ENCODE measurements at regions not wholly inside any gene's neighbourhood (a gene's known extent, or its start where the extent isn't known, plus 50 kb on each side); places are given as distances from the start of the nearest gene placed in this dataset.
"Not testable (repeated sequence)": the region's sequence is repeated elsewhere in the genome, so short reads cannot be mapped to it uniquely, and the experiment has no call there.

- DNase-seq (ENCODE audit: low spot score): no peak
Measured at GRCh38 chr17:53633856-53634255, 188.9 kb upstream of the KIF2B start.

DNA sequence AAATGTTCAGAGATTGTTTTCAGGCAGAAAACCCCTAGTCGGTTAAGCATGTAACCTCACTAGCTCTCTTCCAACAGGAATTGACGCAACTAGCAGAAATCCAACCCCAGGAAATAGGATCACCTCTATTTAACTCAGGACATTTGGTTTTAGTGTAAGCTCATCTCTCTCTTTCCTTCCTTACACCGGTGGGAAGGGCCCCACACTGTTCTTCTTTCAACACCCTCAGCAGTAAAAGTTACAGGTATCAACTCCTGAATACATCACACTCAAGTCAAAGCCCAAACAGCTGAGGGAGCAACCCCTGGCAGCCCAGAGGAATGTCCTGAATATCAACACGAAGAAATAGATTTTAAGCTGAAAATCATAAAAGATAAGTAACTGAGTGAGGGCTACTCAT lies 191.2 kb upstream of the KIF2B start:
- DNase-seq (ENCODE audit: low spot score): no peak

DNA sequence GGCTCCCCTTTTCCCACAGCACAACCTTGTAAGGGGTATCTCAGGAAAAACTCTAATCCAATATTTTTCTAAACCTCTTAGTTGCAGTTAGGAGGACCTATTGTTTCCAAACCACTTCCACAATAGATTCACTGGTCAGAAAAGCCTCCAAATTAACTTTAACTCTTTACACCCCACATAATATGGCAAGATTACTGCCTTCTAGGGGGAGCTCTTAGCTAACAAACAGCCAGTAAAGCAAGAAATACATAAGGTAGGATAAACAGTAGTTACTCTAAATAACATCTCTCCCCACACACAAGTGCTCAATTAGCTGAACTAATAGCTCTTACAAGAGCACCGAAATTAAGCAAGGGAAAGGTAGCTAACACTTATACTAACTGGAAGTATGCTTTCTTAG lies 192.1 kb upstream of the KIF2B start:
- DNase-seq (ENCODE audit: low spot score): no peak

GRCh38 chr17:53630115-53630514 lies 192.6 kb upstream of the KIF2B start:
- no peak for DNase-seq (ENCODE audit: low spot score)

DNA sequence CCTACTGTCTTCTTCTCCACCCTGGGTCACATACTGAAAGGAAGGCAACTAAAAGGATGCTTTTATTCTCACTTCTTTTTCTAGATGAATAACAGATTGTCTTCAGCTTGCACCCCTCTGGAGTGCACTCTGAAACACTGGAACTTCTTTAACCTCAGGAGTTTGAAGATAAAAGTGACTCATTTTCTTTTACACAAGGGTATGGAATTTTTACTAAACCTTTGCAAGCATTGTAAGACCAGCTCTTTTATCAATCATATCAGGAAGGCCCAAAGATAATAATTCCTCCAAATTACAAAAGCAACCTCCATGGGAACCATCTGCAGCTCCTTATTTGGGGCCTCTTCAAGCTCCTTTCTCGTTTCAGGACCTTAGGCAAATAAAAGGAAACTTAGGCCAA lies 193.5 kb upstream of the KIF2B start:
- DNase-seq (ENCODE audit: low spot score): no peak

GRCh38 chr17:53628011-53628410 lies 194.7 kb upstream of the KIF2B start:
- no peak for DNase-seq (ENCODE audit: low spot score)

DNA sequence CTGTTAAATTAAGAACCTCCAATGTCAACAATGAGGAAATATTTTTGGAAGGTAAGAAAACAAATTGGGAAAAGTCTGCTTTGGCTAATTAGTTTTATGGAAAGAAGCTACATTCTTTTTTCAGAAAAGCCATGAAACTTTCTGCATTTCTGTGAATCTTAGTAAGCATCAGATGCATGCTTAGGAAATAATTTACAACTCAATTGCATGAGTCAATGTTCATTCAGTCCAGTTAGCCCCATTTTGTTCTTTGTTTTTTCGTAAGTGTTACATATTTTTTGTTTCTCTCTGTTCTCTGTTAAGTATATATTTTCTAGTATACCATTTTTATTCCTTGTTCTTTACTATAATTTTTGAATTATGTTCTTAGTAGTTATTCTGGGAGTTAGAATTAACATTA lies 195.2 kb upstream of the KIF2B start:
- DNase-seq (ENCODE audit: low spot score): no peak

- DNase-seq (ENCODE audit: low spot score): no peak
Measured at GRCh38 chr17:53626286-53626685, 196.4 kb upstream of the KIF2B start.

GRCh38 chr17:53619025-53619424 lies 203.7 kb upstream of the KIF2B start:
- DNase-seq (ENCODE audit: low spot score): no peak

GRCh38 chr17:53608208-53608607 lies 214.5 kb upstream of the KIF2B start:
- not testable (repeated sequence) for DNase-seq (ENCODE audit: low spot score)

GRCh38 chr17:53607475-53607874 lies 215.3 kb upstream of the KIF2B start:
- no peak for DNase-seq (ENCODE audit: low spot score)

DNA sequence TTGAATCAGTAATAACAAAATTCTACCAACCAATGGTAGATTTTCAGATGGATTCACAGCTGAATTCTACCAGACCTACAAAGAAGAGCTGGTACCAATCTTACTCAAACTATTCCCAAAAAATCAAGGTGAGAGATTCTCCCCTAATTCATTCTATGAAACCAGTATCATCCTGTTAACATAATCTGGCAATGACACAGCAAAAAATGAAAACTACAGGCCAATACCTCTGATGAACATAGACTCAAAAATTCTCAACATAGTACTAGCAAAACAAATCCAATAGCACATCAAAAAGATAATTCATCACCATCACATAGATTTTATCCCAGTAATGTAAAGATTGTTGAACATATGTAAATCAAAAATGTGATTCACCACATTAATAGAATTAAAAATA lies 234.4 kb upstream of the KIF2B start:
- DNase-seq (ENCODE audit: low spot score): no peak

- DNase-seq (ENCODE audit: low spot score): no peak
Measured at GRCh38 chr17:53574038-53574437, 248.7 kb upstream of the KIF2B start.

GRCh38 chr17:53571342-53571741 lies 251.4 kb upstream of the KIF2B start:
- DNase-seq (ENCODE audit: low spot score): no peak

DNA sequence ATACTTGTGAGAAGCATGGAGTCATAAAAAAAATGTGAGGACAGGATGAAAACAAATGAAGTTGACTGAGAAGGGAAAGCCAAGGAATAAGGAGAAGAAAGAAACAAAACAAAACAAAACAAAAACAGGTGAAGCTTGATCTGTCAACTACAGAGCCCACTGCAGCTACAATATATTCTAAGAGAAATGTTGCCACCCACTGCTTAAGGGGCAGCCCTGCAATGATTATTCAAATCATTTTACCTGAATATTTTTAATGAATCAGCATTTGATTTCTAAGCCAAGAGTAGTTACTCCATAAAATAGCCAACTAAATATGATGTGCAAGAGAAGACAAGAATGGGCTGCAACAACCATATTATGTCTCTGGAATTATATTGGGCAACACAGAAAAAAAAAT lies 252.0 kb upstream of the KIF2B start:
- no peak for DNase-seq (ENCODE audit: low spot score)

DNA sequence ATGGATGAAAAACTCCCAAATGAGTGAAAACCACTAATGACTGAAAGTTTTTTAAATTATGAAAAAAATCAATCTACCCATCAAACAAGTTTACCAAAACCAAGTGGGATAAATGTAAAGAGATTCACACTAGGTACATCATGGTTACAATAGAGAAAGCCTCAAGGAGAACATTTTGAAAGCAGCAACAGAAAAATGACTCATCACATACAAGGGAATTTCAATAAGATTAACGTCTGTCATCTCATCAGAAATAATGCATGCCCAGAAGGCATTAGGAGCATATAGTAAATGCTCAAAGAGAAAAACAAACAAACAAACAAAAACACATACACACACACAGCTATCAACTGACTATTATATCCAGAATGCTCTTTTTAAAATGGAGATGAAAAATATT lies 261.8 kb upstream of the KIF2B start:
- DNase-seq (ENCODE audit: low spot score): no peak

DNA sequence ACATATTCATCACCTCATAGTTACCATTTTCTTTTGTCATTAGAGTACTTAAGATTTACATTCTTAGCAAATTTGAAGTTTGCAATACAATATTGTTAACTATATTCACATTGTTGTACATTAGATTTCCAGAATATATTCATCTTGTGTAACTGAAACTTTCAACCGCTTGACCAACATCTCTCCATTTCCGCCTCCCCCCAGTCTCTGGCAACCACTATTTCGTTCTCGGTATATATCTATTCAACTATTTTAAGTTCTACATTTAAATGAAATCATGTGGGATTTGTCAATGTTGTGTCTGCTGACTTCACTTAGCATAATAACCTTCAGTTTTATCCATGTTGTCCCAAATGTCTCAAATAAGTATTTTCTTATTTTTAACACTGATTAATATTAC lies 274.5 kb upstream of the KIF2B start:
- no peak for DNase-seq (ENCODE audit: low spot score)

DNA sequence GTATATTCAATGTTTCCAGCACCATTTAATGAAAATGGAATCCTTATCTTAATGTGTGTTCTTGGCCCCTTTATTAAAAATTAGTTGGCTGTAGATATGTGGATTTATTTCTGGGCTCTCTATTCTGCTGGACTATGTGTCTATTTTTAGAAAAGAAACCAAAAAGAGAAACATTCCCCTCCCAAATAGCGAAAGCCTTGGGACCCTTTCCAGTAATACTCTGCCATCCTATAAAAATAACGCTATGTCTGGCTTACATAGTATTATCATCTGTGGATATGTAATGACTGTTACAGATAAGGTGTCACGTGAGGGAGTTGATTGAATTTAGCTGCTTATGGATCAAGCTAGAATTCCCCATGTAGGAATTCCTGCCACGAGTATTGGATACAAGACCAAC lies 279.3 kb upstream of the KIF2B start:
- no peak for DNase-seq (ENCODE audit: low spot score)

GRCh38 chr17:53538129-53538617 lies 284.6 kb upstream of the KIF2B start:
- DNase-seq (ENCODE audit: low spot score): no peak

DNA sequence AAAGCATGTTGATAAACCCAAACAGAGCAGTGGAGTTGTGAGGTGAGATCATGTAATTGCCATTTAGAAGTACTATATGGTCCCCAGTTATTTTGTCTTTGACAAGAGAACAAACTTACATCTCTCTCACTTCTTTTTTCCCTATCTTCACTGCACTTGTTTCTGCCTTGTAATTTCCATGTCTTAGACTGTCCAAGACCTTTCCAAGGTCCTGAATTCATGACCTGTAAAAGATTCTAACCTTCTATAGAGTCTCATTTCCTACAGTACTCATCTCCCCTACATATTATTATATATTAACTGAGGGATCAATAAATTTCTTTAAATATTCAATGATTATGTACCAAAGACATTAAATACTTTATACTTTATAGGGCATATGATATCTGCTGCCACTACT lies 295.3 kb upstream of the KIF2B start:
- no peak for DNase-seq (ENCODE audit: low spot score)

DNA sequence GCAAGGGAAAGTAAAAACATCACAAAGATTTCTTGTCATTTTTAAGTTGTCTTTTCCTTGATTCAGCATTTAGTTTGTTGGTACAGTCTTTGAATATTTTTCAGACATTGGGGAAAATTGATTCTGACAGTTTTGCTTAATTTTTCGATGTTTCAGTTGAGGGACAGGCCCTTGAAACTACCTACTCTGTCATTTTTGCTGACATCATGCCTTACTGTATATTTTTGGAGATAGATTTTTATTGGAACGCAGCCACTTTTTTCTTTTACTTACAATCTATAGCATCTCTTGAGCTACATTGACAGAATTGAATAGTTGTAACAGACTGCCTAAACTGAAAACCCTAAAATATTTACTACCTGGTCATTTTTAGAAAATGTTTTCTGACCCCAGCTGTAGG lies 297.1 kb upstream of the KIF2B start:
- no peak for DNase-seq (ENCODE audit: low spot score)

GRCh38 chr17:53516636-53517035 lies 306.1 kb upstream of the KIF2B start:
- no peak for DNase-seq (ENCODE audit: low spot score)

GRCh38 chr17:53499277-53499676 lies 323.4 kb upstream of the KIF2B start:
- DNase-seq (ENCODE audit: low spot score): no peak

DNA sequence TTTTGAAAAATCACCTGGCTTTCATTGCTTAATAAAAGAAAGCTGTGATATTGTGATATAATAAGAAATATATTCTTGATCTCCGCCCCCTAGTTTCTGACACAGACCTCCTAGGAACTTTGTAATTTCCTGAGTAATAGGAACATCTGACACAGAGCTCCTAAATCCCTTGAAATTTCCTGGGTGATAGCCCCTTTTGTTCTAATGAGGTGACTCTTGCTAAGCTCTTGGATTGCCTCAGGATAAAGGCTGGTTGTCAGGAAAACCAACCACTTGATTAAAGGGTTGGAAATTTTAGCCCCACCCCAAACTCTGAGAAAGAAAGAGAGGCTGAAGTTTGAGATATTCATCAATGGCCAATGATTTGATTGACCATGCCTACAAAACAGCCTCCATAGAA lies 326.4 kb upstream of the KIF2B start:
- no peak for DNase-seq (ENCODE audit: low spot score)

DNA sequence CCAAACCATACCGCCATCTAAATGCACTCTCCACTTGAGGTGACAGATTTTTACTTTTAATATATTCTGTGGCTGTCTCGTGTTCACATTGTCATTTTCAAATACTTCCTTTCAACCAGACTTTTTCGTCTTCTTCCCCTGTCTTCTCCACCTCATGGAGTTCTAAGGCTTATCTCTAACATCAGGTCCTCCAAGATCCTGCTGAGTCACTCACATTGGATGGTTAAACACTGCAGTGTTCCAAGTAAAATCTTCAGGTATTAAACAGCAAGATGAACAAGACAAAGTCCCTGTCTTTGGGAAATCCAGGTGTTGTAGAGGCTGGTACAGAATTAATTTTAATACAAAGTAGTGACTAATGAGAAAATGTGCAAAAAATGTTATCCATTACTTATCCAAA lies 330.2 kb upstream of the KIF2B start:
- no peak for DNase-seq (ENCODE audit: low spot score)

Measured in cerebellar cortex (tissue), 1 donor.